HepG2 (cell line): ENCODE measurements at regions not wholly inside any gene's neighbourhood (a gene's known extent, or its start where the extent isn't known, plus 50 kb on each side); places are given as distances from the start of the nearest gene placed in this dataset.

Experiments
- ATAC-seq: fragments of 200-7000 bp; cut with Tn5 transposase; 3 replicates; pipeline ENCODE4 v1.9.1; 2020; ENCODE audit warnings: mild to moderate bottlenecking, moderate library complexity
- BruUV-seq: library from RNA; stranded (reverse); fragments of 400-500 nt; replicated peaks from 2 replicates; lab custom pipeline; 2021; lab: Mats Ljungman, UMichigan
- CTCF ChIA-PET: fragments of 300-600 bp; formaldehyde crosslinking; extraction: SDS; loops from one replicate; lab custom pipeline; 2021; ENCODE audit warnings: low total read pairs, inconsistent platforms, low intra/inter-chr PET ratio; lab: Yijun Ruan, JAX
- POLR2A ChIA-PET: fragments of 350-600 bp; sonication (Branson Sonifier 250); formaldehyde crosslinking; loops from one replicate; lab custom pipeline; 2020; ENCODE audit warnings: antibody characterized with exemption, inconsistent platforms; lab: Yijun Ruan, JAX
- DNase-seq: peaks from one replicate; pipeline ENCODE4 v3.0.0-alpha.2; 2015; ENCODE audit warnings: low spot score
- FAIRE-seq: peaks from 3 replicates; lab custom pipeline; 2011; peaks lifted over from hg19 to GRCh38; lab: Jason Lieb, UNC
- H2AFZ ChIP-seq: one replicate; pipeline ENCODE4 v1.6.1; 2011; ENCODE audit warnings: low read length, inconsistent platforms
- H3K27ac ChIP-seq: fragments of 300-600 bp; 3 replicates; pipeline ENCODE4 v1.8.0; 2011; ENCODE audit warnings: mixed run types, mild to moderate bottlenecking, mixed read lengths, low read length, inconsistent platforms; ENCODE audit not compliant: insufficient read depth; ENCODE audit errors: extremely low read length
- H3K27me3 ChIP-seq, 2 experiments: fragments of 200-600 bp in 1 of 2; 2 replicates in 1 of 2; 3 replicates in 1 of 2; pipeline versions ENCODE4 v1.6.0 to v1.8.0; 2011; ENCODE audit warnings: low read length in 2 of 2, mild to moderate bottlenecking in 2 of 2, moderate library complexity in 2 of 2, inconsistent platforms in 1 of 2; ENCODE audit not compliant: insufficient read depth in 2 of 2, control insufficient read depth in 1 of 2
- H3K36me3 ChIP-seq, 2 experiments: fragments of 200-600 bp in 1 of 2; replicated peaks in 1 of 2; 2 replicates in 1 of 2; 3 replicates in 1 of 2; pipeline versions ENCODE4 v1.5.1 to v1.8.0; 2011; ENCODE audit warnings: low read length in 2 of 2, inconsistent platforms in 1 of 2; ENCODE audit not compliant: insufficient read depth in 2 of 2, control insufficient read depth in 1 of 2
- H3K4me1 ChIP-seq: 2 replicates; pipeline ENCODE4 v1.5.1; 2012; ENCODE audit warnings: low read length, inconsistent platforms; ENCODE audit not compliant: insufficient read depth
- H3K4me2 ChIP-seq: 2 replicates; pipeline ENCODE4 v1.6.0; 2011; ENCODE audit warnings: low read depth, low read length, inconsistent platforms
- H3K4me3 ChIP-seq, 3 experiments: fragments of 200-600 bp in 1 of 3; sonication (generic), shearing (Covaris generic) in 1 of 3; replicated peaks in 1 of 3; 2 replicates each; pipeline ENCODE4 v1.5.1; 2011 to 2016; ENCODE audit warnings: low read length in 3 of 3, inconsistent platforms in 2 of 3, low read depth in 2 of 3, mild to moderate bottlenecking in 2 of 3, control low read depth in 1 of 3, mixed read lengths in 1 of 3; ENCODE audit not compliant: insufficient read depth in 1 of 3
- H3K79me2 ChIP-seq: one replicate; pipeline ENCODE4 v1.6.1; 2011; ENCODE audit warnings: low read length, inconsistent platforms; ENCODE audit not compliant: insufficient read depth
- H3K9ac ChIP-seq: 2 replicates; pipeline ENCODE4 v1.6.0; 2011; ENCODE audit warnings: mild to moderate bottlenecking, low read depth, low read length, inconsistent platforms; ENCODE audit not compliant: insufficient read depth
- H3K9me3 ChIP-seq: 2 replicates; pipeline ENCODE4 v1.5.1; 2012; ENCODE audit warnings: mild to moderate bottlenecking, low read length
- H4K20me1 ChIP-seq: 2 replicates; pipeline ENCODE4 v1.6.0; 2011; ENCODE audit warnings: inconsistent platforms, mild to moderate bottlenecking, low read length, moderate library complexity; ENCODE audit not compliant: insufficient read depth
- BCLAF1 ChIP-seq: fragments of 450-650 bp; IDR thresholded peaks from 2 replicates; pipeline ENCODE4 v1.6.1; 2017; ENCODE audit warnings: mild to moderate bottlenecking
- E2F1 ChIP-seq: sonication (generic); formaldehyde crosslinking; IDR thresholded peaks from 2 replicates; pipeline ENCODE4 v1.5.0; 2020; ENCODE audit warnings: missing genetic modification reagents
- FIP1L1 ChIP-seq: fragments of 200-400 bp; formaldehyde crosslinking; IDR thresholded peaks from 2 replicates; pipeline ENCODE4 v1.6.1; 2018; ENCODE audit warnings: low read depth, mild to moderate bottlenecking, low read length, moderate library complexity, borderline replicate concordance; ENCODE audit not compliant: insufficient read depth
- NFE2L2 ChIP-seq: fragments of 150-350 bp; IDR thresholded peaks from 2 replicates; pipeline ENCODE4 v1.6.1; 2014; ENCODE audit warnings: low read length
- WGBS: methylation state at CpG from one replicate; pipeline ENCODE4 v1.1.6; 2017; ENCODE audit warnings: low lambda C conversion rate; 5-methylcytosine and 5-hydroxymethylcytosine counted together
- in situ Hi-C: cut with HindIII; loops from 2 replicates; pipeline ENCODE4 v1.10.0; 2017; ENCODE audit warnings: low pct_unique_long_range_greater_than_20kb; ENCODE audit not compliant: extremely low pct_ligation_motif_present
- intact Hi-C: fragments of 100-400 bp; cut with micrococcal nuclease; formaldehyde crosslinking; loops from one replicate; pipeline ENCODE4 v1.10.0; 2022; ENCODE audit not compliant: unreplicated experiment

- H2AFZ ChIP-seq, result no peak overlapping the region
- H4K20me1 ChIP-seq, result no peaks in the 10 kb centered on the region
- no peaks in the 10 kb centered on the region for H3K36me3 ChIP-seq
- BruUV-seq, result no TSS peak
- no peaks in the 10 kb centered on the region for H3K27me3 ChIP-seq
- ChIA-PET POLR2A (no interaction called here), CTCF (no interaction called here)
- no peak for TF ChIP-seq BCLAF1
- TF ChIP-seq FIP1L1, result no peak
- TF ChIP-seq E2F1 (CRISPR knock-in tag), result no peak
- peak; percentile 42; the same call in 1 of the 2 replicates for TF ChIP-seq NFE2L2
- no peak for ATAC-seq
- no peak for DNase-seq
- H3K9ac ChIP-seq, result no peak overlapping the region
- H3K4me3 ChIP-seq, result no peak overlapping the region
- no peaks in the 10 kb centered on the region for H3K9me3 ChIP-seq
- H3K4me1 ChIP-seq, result no peaks in the 10 kb centered on the region
- intact Hi-C loops, result no loop called here
- H3K4me2 ChIP-seq, result no peak overlapping the region
- no peaks in the 10 kb centered on the region for H3K79me2 ChIP-seq
- in situ Hi-C loops, result no loop called here
- no peak overlapping the region for H3K27ac ChIP-seq
- WGBS, result 3% methylated on average over 2 of the region's 2 CpGs
- no peak for FAIRE-seq
These were observed 119.0 kb upstream of the RASSF8 start for GRCh38 chr12:25839470-25839869.
